ENCODE measurements at regions not wholly inside any gene's neighbourhood (a gene's known extent, or its start where the extent isn't known, plus 50 kb on each side); places are given as distances from the start of the nearest gene placed in this dataset.

DNA sequence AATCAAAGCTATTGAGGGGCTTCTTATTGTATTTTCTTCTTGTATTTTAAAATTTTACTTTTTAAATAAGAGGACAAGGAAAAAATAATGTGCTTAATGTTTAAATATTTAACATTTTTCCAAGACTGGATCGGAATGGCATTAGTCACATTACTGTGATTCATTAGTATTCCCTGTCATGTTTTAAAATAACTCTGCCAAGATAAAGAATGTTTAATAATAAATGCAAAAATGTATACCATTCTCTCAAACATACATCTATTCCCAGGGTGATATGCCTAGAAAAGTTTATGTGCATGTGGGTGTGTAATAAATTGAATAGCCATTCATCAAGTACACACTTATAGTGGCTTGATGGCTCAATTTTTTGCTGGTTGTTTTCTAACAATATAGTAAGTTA, 936.1 kb downstream of the PLOD2 start:
- H3T11ph ChIP-seq (ENCODE audit: low read length), result no peak overlapping the region
- peaks cover 0 to 2% of the 10 kb centered on the region in 2 experiments; a peak in 2 of 5 replicates for H3K9me3 Mint-ChIP-seq
- H3K4me2 ChIP-seq (ENCODE audit: insufficient read depth, insufficient read length, low read length), result no peak overlapping the region
- no peaks in the 10 kb centered on the region for H3K4me1 ChIP-seq (ENCODE audit: insufficient read depth, low read length)
- no peak overlapping the region for H3K27ac Mint-ChIP-seq
- H3K79me1 ChIP-seq (ENCODE audit: insufficient read depth, low read depth, low read length, poor library complexity, severe bottlenecking), result no peaks in the 10 kb centered on the region
- no peak overlapping the region for H3K4ac ChIP-seq (ENCODE audit: low read depth, low read length)
- H3K9me3 ChIP-seq (ENCODE audit: control insufficient read depth, low read depth, low read length), result no peaks in the 10 kb centered on the region
- H3K79me2 ChIP-seq (ENCODE audit: insufficient read depth, low read length), result no peaks in the 10 kb centered on the region
- no peak overlapping the region for H3K14ac ChIP-seq (ENCODE audit: insufficient read depth, low read length)
- H2BK15ac ChIP-seq (ENCODE audit: low read depth, low read length), result no peak overlapping the region
- no peak overlapping the region for H2BK20ac ChIP-seq (ENCODE audit: low read depth, low read length, poor library complexity, severe bottlenecking)
- TF ChIP-seq, protein P1, sequence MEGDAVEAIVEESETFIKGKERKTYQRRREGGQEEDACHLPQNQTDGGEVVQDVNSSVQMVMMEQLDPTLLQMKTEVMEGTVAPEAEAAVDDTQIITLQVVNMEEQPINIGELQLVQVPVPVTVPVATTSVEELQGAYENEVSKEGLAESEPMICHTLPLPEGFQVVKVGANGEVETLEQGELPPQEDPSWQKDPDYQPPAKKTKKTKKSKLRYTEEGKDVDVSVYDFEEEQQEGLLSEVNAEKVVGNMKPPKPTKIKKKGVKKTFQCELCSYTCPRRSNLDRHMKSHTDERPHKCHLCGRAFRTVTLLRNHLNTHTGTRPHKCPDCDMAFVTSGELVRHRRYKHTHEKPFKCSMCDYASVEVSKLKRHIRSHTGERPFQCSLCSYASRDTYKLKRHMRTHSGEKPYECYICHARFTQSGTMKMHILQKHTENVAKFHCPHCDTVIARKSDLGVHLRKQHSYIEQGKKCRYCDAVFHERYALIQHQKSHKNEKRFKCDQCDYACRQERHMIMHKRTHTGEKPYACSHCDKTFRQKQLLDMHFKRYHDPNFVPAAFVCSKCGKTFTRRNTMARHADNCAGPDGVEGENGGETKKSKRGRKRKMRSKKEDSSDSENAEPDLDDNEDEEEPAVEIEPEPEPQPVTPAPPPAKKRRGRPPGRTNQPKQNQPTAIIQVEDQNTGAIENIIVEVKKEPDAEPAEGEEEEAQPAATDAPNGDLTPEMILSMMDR (conservative IDR thresholded peaks at IDR 0.05), result no peak
- H3K4me3 Mint-ChIP-seq, result no peak overlapping the region
- H3K4me1 Mint-ChIP-seq, result no peaks in the 10 kb centered on the region; a peak in 1 of 4 replicates
- no peak overlapping the region for H2BK12ac ChIP-seq (ENCODE audit: insufficient read length, low read depth, low read length)
- H2BK5ac ChIP-seq (ENCODE audit: insufficient read length, low read length), result no peak overlapping the region
- no peak overlapping the region for H3K9ac ChIP-seq (ENCODE audit: extremely low read depth, insufficient read length, low read length)
- H3K56ac ChIP-seq (ENCODE audit: insufficient read length, low read depth, low read length), result no peak overlapping the region
- H4K8ac ChIP-seq (replicated peaks; ENCODE audit: insufficient read length, low read depth, low read length), result no peak overlapping the region
- H2AFZ ChIP-seq (ENCODE audit: low read length), result no peak overlapping the region
- DNase-seq, result no peak
- no peak overlapping the region for H4K5ac ChIP-seq (ENCODE audit: insufficient read length, low read depth, low read length)
- H3K36me3 Mint-ChIP-seq (ENCODE audit: insufficient read depth in 1 of 3, low read depth in 3 of 3), result no peaks in the 10 kb centered on the region
- WGBS (ENCODE audit: extremely low coverage, insufficient read length, low lambda C conversion rate), result no CpG with 5 or more reads among the region's 1 CpG
- H2BK120ac ChIP-seq (ENCODE audit: low read depth, low read length, poor library complexity, severe bottlenecking), result no peak overlapping the region
- H3K27me3 ChIP-seq (ENCODE audit: insufficient read depth, low read length), result no peaks in the 10 kb centered on the region
- no peak overlapping the region for H3K23ac ChIP-seq (ENCODE audit: insufficient read length, low read depth, low read length)
- no peaks in the 10 kb centered on the region for H4K20me1 ChIP-seq (ENCODE audit: control insufficient read depth, insufficient read depth, insufficient read length)
- H2AK5ac ChIP-seq (ENCODE audit: insufficient read length, low read length), result no peak overlapping the region
- no peaks in the 10 kb centered on the region for H3K27me3 Mint-ChIP-seq (ENCODE audit: low read depth)
- no peaks in the 10 kb centered on the region for H3K23me2 ChIP-seq (ENCODE audit: insufficient read length, low read depth, low read length, poor library complexity, severe bottlenecking)
- no peak overlapping the region for H3K18ac ChIP-seq (ENCODE audit: insufficient read length, low read depth, low read length)
- H3K27ac ChIP-seq (ENCODE audit: insufficient read length, low read depth, low read length), result no peak overlapping the region
- no peak overlapping the region for H4K91ac ChIP-seq (ENCODE audit: insufficient read length, low read depth, low read length)

Data from H9 (cell line).